Stimulated activated CD8-positive, alpha-beta memory T cell treated with anti-CD3 and anti-CD28 coated beads, Interleukin-4, amount 100 ng/mL, for 48 hours (primary cell): ENCODE measurements at regions not wholly inside any gene's neighbourhood (a gene's known extent, or its start where the extent isn't known, plus 50 kb on each side); places are given as distances from the start of the nearest gene placed in this dataset.
"Not testable (repeated sequence)": the region's sequence is repeated elsewhere in the genome, so short reads cannot be mapped to it uniquely, and the experiment has no call there.

Experiments
- DNase-seq: peaks from one replicate; pipeline ENCODE4 v3.0.0-alpha.2; 2020

- DNase-seq, result no peak
Observed at GRCh38 chr12:65690477-65690876, 133.8 kb upstream of the HMGA2 start.

- DNase-seq, result no peak
Observed at GRCh38 chr12:65694130-65694529, 130.2 kb upstream of the HMGA2 start.

DNA sequence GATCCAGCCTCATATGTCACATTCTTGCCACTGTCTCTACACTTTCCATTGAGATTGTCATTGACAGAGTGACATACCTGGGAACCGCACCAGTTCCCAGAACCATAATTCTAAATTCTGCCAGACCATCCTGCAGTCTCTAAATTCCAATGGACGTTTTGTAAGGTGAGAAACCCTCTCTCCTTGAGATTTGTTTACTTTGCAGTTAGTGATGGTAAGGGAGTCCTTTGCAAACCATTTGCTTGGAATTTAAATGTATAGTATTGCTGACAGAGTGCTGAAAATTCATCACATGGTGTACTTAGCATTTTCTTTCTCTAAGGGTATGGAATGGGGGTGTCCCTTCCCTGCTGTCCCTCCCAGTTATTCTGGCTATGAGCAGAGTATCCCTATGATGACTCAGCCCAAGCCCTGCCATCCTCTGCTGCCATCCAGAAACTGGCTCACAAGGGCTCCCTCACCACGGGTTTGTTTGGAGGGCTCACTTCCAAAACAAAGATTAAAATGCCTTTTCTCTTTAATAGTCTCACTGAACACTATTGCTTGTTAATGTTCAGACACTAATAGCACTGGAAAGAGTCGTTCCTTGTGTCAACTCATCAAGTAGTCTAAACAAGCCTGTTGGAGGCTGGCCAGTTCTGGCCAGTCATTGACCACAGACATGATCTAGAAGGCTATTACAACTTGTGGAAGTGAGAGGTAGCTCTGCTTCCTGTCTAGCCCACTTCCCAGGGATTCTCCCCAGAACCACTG is 129.0 kb upstream of the HMGA2 start:
- DNase-seq, result no peak

DNA sequence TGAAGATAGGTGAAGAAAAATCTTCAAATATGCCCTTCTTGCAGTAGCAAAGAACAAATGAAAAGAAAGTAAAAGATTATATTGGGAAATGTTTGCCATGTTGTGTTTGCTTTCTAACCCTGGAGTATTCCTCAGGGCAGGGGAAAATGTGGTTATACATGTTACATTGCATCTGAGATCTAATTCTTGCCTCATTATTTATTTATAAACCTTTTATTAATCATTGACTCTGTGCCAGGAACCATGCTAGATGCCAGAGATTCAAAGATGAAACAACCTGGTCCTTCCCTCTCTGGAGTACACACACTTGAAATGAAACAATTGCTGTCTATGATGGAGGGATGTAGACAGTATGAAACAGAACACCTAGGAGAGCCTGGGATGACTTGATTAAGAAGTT is 128.1 kb upstream of the HMGA2 start:
- DNase-seq, result no peak

- DNase-seq, result no peak
Observed at GRCh38 chr12:65699251-65699650, 125.0 kb upstream of the HMGA2 start.

- no peak for DNase-seq
Observed at GRCh38 chr12:65703176-65703575, 121.1 kb upstream of the HMGA2 start.

DNA sequence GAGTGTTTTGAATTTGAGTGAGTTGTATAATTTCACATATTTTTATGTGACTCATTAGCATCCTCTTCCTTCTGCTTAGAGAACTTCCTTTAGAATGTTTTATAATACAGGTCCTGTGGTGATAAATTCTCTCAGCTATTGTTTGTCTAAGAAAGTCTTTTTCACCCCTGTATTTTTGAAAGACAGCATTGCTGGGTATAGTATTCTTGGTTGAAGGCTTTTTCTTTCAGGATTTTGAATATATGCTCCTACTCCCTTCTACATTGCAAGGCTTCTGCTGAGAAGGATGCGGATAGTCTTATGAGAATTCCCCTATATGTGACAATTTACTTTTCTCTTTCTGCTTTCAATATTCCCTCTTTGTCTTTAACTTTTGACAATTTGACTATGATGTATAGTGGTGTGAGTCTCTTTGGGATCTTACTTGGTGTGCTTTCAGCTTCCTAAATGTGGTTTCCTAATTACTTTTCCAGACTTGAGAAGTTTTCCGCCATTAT is 118.9 kb upstream of the HMGA2 start:
- no peak for DNase-seq

DNA sequence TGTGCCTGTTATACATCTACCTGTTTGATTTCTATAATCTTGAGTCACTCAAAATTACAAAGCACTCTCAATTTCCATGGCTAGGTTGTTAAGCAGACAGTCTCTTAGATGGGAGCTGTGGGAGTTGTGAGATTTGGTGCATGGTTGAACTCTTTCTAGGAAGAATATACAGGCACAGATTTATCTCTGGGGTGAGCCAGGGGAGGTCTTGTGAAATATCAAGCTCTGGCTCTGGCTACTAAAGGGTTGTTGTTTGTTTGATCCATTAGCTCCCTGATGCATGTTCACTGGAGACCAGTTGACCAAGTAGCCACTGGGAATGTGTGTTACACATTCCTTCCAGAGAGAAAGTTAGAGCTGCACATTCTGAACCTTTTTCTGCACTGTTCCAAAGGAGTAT is 117.2 kb upstream of the HMGA2 start:
- DNase-seq, result no peak

- no peak for DNase-seq
Observed at GRCh38 chr12:65712260-65713004, 111.9 kb upstream of the HMGA2 start.

GRCh38 chr12:65715961-65716360 is 108.3 kb upstream of the HMGA2 start:
- no peak for DNase-seq

DNA sequence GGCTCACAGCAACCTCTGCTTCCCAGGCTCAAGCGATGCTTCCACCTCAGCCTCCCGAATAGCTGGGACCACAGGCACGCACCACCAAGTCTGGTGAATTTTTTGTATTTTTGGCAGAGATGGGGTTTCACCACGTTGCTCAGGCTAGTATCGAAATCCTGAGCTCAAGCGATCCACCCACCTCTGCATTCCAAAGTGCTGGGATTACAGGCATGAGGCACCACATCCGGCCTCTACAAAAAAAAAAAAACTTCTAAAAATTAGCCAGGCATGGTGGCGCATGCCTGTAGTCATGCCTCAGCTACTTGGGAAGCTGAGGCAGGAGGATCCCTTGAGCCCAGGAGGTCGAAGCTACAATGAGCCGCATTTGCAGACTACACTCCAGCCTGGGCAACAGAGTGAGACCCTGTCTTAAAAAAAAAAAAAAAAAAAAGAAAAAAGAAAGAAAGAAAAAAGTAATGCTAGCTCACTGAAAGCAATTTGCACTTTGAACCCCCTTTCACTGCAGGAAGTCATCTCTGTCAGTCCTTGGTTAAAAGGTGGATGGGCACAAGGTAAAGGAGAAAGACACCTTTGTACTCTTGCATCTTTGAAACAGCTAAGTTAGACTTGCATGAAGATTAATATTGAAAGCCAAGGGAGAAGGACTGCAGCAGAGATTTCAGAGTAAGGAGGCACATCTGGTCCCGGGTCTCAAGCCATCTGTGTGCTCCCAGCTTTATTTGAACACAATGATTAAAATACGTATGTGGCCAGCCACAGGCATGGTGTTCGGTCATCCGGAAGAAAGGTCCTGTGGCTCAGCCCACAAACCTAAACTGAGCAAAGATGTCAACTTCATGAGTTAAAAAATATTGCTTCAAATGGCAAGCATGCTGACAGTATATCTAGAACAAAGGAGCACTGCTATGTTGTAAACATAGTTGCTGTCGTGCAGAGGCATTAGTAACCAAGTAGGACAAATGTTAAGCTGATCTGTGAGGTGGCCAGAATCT is 103.8 kb upstream of the HMGA2 start:
- DNase-seq, result no peak

DNA sequence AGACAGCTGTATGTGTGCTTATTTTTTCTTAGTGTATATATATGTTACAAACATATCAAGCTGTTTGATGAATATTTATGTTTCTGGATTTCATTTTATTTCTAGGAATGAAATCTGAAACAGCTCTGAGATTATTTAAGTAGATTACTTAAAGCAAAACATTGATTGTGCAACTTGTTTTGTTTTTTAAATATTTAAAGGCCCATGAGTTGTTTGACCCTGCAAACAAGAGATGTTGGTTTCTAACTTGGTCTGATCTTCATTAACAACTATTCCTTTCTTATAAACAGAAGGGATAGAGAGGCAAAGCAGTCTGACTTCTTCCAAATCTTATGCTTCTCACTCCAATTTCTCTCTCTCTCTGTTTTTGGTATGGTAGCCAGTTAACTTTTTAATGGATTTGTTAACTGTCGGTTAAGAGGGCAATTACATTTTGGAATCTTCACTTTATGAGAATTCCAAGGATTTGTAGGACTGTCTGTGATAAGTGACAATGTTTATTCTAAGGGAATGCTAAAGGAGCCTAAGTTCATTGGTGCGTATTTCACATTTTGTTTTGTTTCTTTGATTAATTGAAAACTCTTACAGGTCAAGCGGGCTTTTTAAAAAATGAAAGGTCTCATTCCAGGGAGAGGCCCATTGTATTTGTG is 102.6 kb upstream of the HMGA2 start:
- DNase-seq, result no peak

- no peak for DNase-seq
Observed at GRCh38 chr12:65725376-65725775, 98.9 kb upstream of the HMGA2 start.

- DNase-seq, result no peak
Observed at GRCh38 chr12:65728455-65728847, 95.8 kb upstream of the HMGA2 start.

DNA sequence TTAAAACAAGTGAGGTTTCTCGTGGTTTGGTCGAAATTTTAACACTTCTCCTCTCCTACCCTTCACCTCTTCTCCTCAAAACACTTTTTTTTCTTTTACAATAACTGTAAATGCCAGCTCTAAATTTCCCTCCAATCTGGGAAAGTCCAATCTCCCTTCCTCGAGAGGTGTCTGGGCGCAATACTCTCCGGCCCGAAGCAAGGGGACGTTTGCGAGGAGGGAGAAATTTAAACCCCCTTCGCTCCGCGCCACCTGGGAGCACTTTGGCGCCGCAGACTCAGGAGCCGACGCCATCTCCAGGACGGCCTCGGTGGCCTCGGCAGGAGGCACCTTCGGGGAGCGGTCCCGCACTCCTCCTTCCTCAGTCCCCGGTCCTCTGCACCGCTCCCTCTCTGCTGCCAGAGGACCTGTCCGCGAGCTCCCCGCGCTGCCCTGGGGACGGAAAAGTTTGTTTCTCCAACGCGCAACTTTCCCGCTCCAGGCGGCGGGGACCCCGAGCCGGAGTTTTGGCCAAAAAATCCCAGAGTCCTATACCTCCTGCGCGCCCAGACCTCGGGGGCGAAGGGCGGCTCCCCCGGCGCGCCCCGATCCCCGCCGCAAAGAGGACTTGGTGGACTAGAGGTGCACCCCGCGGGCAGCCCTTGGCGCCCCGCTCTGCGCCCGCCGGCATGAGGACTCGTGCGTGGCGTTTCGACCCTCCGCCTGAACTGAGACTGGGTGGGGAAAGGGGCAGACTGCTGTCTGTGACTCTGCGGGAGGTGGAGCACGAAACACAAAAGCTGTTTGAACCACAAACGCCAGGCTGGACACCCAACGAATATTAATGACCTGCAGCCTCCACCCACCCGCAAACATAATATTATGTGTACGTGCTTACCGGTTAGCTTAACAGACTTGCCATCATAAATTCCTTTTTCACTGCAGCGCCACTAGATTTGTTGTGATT is 95.2 kb upstream of the HMGA2 start:
- no peak for DNase-seq

DNA sequence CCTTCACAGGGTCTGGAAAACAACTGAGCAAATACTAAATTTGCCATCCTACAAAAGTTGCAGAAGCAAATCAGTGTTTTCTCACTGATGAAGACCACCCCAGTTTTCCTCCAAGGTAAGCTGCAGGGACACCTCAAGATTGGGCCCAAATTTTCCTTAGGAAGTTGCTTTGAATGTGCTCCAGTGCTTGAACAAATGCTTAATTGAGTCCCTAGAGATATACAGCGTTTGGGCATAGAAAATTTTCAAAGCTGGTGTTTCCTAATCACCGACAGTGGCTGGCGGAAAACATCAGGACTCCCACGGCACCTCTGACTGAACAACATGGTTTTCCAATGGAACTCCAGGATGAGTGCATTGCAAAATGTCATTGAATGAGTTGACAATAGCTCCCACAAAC is 92.5 kb upstream of the HMGA2 start:
- DNase-seq, result no peak

- DNase-seq, result not testable (repeated sequence)
Observed at GRCh38 chr12:65733643-65734042, 90.6 kb upstream of the HMGA2 start.

GRCh38 chr12:65734226-65734625 is 90.1 kb upstream of the HMGA2 start:
- no peak for DNase-seq

DNA sequence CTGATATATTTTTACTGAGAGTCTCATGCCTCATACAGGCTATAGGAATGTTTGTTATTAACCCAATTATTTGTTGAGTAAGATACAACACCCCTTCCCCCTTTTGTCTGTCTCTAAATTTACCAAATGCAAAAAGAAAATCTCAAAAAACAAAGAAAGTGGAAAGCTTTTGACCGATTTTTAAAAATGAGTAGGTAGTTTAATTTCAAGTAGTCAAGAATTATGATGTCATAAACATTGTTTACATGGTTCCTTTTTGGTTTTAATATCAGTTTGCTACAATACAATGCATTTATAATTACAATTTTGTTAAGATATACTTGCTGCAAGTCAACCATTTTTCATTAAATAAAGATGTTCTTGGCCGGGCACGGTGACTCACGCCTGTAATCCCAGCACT is 84.7 kb upstream of the HMGA2 start:
- no peak for DNase-seq

- no peak for DNase-seq
Observed at GRCh38 chr12:65740506-65740872, 83.8 kb upstream of the HMGA2 start.

DNA sequence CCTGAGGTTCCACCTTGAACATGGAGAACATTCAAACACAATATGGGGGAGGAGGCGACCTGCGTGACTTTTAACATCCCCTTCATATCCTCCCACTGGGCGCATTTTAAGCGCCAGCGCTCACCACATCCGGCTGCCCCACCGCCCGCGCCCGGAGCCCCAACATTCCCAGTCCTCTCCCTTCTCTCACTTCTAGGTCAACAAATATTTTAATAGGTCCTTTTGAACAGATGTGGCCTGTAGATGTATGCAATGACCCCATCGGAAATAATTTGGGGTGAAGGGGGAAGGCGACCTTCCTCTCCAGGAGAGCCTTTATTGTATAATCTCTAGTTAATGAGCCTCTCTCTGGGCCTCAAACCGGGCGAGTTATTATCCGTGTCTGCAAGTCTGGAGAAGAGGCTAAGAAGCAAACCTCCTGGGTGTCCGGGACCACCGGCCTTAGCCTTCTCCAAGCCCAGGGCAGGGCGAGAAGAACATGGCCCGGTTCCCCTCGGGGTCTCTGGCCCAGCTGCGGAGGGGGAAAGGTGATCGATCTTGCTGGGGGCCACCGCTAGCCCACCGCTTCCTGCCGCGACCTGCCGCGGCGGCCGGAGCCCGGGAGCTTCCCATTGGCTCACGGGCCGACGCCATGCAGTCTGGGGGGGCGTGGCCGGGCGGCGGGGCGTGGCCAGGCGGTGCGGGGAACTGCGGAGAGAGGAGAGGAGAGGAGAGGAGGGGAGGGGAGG is 83.2 kb upstream of the HMGA2 start:
- DNase-seq, result peak; percentile 83
